ENCODE measurements at regions not wholly inside any gene's neighbourhood (a gene's known extent, or its start where the extent isn't known, plus 50 kb on each side); places are given as distances from the start of the nearest gene placed in this dataset.
"Not testable (repeated sequence)": the region's sequence is repeated elsewhere in the genome, so short reads cannot be mapped to it uniquely, and the experiment has no call there.

DNA sequence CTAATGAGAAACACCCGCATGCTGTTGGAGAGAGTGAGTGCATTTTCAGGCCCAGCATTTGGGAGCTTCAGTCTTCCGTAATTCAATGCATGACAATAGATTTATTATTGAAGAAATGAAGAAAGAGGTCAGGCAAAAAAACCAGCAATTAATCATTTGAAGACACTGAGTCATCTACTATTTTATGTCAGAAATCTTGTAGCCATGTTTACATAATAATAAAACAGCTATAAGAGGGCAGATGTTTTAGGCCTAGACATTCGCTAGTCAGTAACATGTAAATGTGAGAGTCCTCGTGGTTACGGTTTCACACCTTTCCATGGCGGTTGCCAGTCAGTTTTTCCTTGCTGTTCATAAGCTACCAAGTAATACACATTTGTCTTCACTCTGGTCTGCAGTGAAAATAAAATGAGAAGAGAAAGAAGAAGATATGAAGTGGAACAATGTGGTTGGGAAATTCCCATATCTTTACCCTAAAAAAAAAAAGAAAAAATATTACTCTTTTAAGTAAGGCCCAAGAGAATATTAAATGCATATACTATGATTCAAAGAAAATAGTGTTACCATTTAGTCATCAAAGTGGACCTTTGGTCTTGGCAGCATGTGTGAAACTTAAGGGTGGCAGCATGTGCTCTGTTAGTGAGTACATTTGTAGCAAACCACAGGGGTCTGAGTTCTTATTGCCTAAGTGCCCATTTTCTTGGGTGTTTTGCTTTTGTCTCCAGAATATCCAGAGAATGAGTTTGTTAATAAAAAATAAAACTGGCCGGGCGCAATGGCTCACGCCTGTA is 140.5 kb upstream of the TBL1XR1 start:
- DNase-seq (ENCODE audit: low read depth in 2 of 2), result peak; percentile 83 to 86

GRCh38 chr3:177338697-177339219 is 141.5 kb upstream of the TBL1XR1 start:
- no peak for DNase-seq (ENCODE audit: low read depth in 2 of 2)

GRCh38 chr3:177339220-177339703 is 142.0 kb upstream of the TBL1XR1 start:
- not testable (repeated sequence) for DNase-seq (ENCODE audit: low read depth in 2 of 2)

- DNase-seq (ENCODE audit: low read depth in 2 of 2), result no peak
These were observed 143.1 kb upstream of the TBL1XR1 start for GRCh38 chr3:177340243-177340830.

GRCh38 chr3:177341736-177342419 is 144.6 kb upstream of the TBL1XR1 start:
- DNase-seq (ENCODE audit: low read depth in 2 of 2), result no peak

DNA sequence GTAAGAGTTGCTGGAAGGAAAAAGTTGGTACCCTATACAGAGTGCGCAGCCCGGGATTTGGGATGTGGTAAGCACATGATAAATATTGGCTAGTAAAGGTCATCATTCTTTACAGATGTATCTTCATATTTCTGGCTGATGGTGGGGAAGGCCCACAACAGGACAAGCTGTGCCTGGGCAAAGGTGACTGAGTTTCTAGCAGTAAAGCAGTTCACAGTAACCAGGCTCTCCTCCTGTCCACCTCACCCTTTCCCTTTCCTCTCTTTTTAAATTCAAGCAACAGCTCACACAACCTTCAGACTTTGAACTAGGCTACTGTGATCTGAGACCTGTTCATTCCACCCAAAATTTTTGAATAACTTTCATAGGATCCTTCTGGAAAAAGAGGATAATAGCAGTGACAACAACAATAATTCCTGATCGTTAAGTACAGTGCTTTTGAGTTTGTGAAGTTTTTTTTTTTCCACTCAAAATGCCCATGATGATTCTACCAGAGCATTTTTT is 145.9 kb upstream of the TBL1XR1 start:
- no peak for DNase-seq (ENCODE audit: low read depth in 2 of 2)

DNA sequence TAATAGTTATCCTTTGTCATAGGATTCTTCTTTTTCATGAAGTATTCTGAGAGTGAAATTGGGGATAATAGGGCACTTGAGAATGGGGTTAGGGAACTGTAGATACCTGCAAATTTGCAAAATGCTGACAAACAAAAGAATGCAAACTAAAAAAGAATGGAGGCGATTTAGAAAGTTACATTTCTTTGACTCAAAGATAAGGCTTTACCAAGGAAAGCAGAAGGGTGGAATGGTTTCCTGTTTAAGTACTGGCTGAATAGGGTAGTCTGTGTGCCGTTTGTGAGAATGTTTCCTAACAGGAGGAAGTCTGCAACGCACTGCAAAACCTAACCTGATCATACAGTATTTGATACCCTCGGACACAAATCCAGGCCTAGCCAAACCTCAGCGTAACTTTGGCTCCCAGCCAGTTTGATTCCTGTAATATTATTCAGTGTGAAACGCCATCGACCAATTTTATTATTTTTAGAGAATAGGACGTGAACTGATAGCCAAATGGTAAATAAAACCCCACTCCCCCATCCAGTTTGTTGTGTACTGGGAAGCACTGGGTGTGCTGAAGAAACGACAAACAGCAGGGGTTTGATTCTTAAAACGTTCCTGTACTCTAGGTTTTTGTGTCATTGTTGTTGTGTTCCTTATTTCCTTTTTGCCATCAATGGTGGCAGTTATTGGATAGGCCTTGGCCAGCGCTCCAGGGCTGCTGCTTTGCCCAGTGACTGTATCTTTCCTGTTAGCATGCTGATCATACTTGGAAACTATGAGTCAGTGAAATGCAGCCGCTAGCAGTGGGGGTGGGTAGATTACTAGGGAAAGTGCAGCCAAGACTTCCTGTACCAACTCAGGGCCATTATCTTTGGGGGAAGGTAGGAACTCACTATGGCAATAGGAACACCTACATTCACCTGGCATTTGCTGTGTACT is 148.0 kb upstream of the TBL1XR1 start:
- DNase-seq (ENCODE audit: low read depth in 2 of 2), result peak; percentile 85 to 87

- no peak for DNase-seq (ENCODE audit: low read depth in 2 of 2)
These were observed 148.8 kb upstream of the TBL1XR1 start for GRCh38 chr3:177345973-177346503.

GRCh38 chr3:177346878-177347277 is 149.6 kb upstream of the TBL1XR1 start:
- DNase-seq (ENCODE audit: low read depth in 2 of 2), result no peak

DNA sequence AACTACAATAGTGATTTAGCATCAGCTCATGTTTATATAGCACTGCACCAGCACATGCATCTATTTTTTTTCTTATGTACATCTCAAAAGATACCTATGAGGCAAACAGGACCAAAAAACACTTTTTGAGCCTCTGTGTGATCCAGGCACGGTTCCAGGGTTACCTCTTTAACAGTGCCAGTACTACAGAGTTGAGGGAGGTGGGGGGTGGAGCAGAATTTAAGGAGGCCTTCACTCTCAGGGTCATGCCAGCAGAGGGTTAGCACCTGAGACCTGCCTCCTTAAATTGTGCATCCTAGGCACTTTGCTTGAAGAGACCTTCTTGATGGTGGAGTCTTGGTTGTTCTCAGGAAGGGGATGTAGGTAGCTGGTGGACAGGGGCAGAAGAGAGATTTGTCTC is 150.3 kb upstream of the TBL1XR1 start:
- no peak for DNase-seq (ENCODE audit: low read depth in 2 of 2)

DNA sequence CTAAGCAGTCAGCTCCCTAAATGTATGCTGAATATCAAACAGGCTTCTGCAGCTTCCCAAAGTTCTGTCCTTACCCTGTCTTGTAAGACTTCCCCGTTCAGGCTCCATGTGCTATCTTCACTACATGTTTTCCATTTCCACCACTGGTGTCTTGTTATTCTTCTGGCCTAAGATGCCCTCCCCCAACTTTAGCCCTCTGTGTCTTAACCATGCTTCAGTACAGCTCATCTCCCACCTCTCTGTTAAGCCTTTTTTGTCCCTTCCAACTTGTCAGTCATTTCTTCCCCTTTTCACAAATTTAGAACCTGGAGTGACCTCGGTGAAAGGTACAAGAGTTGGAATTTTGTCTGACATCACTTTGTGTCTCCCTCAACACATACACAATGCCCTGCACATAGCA is 151.7 kb upstream of the TBL1XR1 start:
- no peak for DNase-seq (ENCODE audit: low read depth in 2 of 2)

DNA sequence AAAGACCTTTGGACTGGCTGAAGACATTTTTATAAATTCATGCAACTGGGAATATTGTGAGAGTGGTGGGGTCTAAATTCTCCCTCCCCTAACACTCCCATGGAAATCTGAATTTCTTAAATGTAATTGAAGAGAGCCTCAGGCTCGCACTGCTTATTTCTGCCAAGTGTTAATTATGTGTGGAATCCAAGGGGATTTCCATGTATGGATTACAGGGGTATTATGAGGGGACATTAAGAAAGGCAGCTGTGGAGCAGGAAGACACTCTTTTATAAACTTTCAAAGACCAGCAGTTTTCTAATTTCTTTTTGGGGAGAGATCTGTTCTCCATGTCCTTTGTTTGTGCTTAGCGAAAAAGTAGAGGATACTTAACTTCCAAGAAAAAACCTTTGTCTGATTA is 152.1 kb upstream of the TBL1XR1 start:
- no peak for DNase-seq (ENCODE audit: low read depth in 2 of 2)

GRCh38 chr3:177350121-177350520 is 152.8 kb upstream of the TBL1XR1 start:
- no peak for DNase-seq (ENCODE audit: low read depth in 2 of 2)

DNA sequence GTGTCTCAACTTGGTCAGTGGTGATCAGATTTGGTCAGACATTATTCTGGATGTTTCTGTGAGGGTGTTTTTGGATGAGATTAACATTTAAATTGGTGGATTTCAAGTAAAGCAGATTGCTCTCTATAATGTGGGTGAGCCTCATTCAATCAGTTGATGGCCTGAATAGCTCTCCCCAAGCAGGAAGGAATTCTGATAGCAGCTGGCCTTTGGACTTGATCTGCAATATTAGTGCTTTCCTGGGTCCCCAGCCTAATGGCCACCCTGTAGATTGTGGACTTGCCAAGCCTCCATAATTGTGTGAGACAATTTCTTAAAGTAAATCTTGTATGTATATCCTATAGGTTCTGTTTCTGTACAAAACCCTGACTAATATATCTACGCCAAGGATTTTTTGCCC is 153.9 kb upstream of the TBL1XR1 start:
- no peak for DNase-seq (ENCODE audit: low read depth in 2 of 2)

DNA sequence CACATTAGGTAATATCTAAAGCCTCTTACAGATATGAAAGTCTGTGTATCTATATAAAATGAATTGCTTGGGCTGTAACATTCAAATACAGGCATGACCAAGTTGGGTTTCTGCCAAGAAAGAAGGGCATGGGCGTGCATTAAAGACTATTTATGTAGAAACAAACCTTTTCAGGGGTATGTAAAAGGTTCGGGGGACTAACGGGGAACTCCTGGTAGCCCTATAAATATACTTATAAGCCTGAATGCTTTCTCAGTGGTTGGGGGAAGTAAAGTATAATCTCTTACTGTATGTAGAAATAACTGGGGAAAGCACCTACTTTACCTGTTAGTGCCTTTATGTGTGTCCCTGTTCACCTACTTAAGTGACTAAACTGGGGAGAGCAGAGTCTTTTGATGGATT is 154.5 kb upstream of the TBL1XR1 start:
- DNase-seq (ENCODE audit: low read depth in 2 of 2), result no peak

DNA sequence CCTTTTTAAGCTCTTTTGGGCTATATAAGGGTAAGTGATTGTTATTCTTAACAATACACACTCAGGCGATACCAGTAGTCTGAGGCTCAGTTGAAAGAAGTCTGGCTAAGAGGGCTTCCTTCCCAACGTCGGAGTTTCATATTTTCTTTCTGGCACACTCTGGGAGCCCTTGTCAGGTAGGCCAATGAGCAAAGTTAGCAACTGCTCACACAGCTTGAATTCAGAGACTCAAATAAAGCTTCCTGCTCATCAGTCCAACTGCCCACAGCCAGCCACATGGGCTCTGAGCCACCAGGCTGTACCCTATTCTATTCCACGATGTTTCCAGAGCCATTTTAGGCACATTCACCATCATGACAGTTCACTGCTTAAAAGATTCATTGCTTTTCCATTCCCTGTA is 155.1 kb upstream of the TBL1XR1 start:
- DNase-seq (ENCODE audit: low read depth in 2 of 2), result no peak

- no peak for DNase-seq (ENCODE audit: low read depth in 2 of 2)
These were observed 155.9 kb upstream of the TBL1XR1 start for GRCh38 chr3:177353140-177353539.

- not testable (repeated sequence) for DNase-seq (ENCODE audit: low read depth in 2 of 2)
These were observed 156.6 kb upstream of the TBL1XR1 start for GRCh38 chr3:177353879-177354278.

DNA sequence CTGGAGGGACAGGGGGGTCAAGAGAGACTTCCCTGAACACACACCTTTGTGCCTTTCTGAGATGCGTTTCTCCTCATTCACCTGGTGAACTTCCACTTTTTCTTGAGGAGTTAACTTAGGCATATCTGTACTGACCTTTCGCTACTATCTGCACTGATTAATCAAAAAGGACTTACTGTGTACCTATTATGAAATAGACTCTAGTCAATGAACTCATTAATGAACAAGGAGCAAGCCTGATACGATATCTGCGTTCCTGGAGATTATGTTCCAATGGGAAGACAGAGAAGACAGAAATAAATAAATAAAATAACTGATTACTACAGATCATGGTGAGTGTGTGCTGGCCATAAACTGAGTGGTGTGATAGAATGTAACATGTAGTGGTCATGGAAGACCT is 157.2 kb upstream of the TBL1XR1 start:
- no peak for DNase-seq (ENCODE audit: low read depth in 2 of 2)

GRCh38 chr3:177356113-177356512 is 158.8 kb upstream of the TBL1XR1 start:
- DNase-seq (ENCODE audit: low read depth in 2 of 2), result no peak

DNA sequence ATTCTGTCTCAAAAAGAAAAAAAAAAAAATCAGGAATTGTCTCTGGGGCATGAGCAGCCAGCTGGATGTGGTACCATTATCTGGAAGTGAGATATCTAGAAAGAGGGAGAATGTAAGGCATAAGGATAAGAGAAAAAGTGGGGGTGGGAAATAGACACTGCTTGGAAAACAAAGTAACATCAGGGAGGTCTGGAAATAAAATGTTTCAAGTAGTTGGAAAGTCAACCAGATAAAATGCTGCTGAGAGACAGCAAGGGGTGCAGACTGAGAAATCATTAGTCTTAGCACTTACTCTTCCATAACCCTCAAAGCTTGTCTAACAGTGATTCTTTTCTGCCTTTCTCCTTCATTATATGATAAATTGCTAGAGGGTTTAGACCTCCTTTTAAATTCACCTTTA is 159.7 kb upstream of the TBL1XR1 start:
- no peak for DNase-seq (ENCODE audit: low read depth in 2 of 2)

Data from fibroblast of skin of left biceps (primary cell).